Germinal center (tissue), 1 donor: ENCODE measurements at regions not wholly inside any gene's neighbourhood (a gene's known extent, or its start where the extent isn't known, plus 50 kb on each side); places are given as distances from the start of the nearest gene placed in this dataset.

Experiments used
- DNase-seq: peaks from one replicate; pipeline ENCODE4 v3.0.0; 2012; ENCODE audit warnings: mixed read lengths, low spot score

DNA sequence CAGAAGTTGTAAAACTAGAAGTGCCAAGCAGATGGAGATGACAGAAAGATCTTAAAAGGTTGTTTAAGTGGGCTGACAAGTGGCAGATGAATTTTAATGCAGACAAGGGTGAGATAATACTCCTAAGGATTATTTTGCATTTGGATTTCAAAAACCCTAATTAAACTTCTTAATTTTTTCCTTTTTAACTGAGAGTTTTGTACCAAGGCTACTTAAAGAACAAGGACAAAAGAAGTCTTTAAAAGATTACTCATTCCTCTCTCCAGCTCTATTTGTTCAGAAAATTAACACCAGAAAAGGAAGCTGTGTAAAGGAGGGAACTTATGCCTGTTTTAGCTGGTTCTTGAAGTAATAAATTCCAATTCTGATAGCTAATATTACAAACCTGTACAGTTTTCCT is 275.4 kb downstream of the ETNK1 start:
- DNase-seq, result no peak

DNA sequence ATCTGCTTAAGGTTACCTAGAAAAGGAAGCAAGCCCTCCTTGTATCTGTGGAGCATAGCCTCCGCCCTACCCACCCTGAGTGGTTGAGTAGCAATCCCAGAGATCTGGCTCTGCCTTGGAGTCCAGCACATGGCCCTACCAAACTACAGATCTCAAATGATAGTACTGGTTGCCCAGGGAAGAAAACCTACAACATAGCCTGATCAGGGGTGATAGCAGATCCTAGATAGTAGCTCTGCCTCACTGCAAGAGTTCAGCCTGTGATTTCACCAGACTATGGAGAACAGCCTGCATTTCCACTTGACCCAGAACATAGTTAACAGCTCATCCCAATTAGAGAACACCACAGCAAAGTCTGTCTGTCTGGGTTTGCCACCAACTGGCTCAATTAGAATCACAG is 279.5 kb downstream of the ETNK1 start:
- no peak for DNase-seq

DNA sequence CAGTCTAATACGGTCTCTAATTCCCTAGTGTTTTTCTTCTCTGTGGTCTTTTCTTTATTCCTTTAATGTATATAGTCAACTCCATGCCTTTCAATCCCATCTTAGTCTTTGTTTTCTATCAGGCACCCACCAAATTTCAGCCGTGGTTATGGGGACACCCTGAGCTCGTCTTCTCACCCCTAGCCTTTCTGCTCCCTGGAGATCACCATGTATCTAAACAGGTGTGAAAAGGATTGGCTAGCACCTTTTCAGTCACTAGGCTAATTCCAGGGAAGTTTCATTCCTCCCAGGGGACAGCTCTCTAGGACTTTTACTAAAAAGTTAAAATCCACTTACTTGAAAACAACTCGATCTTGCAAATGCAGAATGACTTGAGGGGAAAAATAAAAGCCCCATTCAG is 291.3 kb downstream of the ETNK1 start:
- DNase-seq, result no peak

- DNase-seq, result no peak
These were observed 291.8 kb downstream of the ETNK1 start for GRCh38 chr12:22916815-22917214.

GRCh38 chr12:22919883-22920282 is 294.9 kb downstream of the ETNK1 start:
- no peak for DNase-seq

- DNase-seq, result no peak
These were observed 298.8 kb downstream of the ETNK1 start for GRCh38 chr12:22923768-22924167.

DNA sequence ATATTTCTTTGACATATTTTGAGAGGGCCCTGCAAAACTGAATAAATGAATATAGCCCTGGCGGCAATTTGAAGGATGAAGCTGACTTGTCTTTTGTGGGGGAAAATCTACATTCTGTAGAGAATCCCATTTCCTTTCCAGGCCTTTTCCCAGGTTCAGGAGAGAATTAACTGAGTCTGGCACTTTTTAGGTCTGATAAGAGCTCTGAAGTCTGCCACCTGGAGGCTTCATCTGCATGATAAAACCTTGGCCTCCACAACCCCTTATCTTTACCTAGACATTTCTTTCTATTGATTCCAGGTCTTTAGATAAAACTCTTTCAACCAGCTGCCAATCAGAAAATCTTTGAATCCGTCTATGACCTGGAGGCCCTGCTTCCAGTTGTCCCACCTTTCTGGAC is 299.4 kb downstream of the ETNK1 start:
- no peak for DNase-seq

GRCh38 chr12:22925623-22926022 is 300.7 kb downstream of the ETNK1 start:
- no peak for DNase-seq

DNA sequence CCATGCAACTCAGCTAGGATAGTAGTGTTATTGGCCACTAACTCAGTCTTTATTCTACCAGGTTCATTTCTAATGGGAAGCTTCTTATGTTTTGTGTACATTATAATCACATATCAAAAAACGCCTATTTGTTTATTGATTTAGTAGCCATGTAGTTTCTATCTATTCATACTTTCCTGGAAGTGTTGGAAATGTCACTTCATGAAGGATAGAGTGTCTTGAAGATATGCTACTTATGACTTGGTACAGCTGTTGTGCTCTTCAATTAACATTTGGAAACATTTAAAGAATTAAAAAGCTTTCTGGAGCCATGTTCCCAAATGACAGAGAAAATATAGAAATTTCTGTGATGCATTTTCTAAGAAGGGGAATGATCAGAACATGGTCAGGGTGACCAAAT is 307.5 kb downstream of the ETNK1 start:
- no peak for DNase-seq

DNA sequence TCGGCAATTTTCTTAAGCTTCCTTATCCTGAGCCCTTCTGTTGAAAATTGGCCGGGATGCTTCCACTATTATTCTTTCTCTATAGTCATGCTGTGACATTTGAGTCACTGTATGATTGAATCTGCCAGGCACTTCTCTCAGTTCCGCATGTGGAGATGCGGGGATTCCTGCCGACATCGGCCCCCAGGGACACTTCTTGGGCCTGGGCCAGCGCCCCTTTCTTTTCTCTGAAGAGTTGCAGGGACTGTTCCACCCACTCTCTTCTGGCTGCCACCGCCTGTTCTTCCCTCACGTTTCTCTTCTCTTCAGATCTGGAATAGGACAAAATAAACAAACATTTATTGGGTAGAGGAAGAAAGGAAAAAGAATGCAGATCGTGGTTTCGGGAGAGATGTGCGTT is 310.1 kb downstream of the ETNK1 start:
- DNase-seq, result no peak

DNA sequence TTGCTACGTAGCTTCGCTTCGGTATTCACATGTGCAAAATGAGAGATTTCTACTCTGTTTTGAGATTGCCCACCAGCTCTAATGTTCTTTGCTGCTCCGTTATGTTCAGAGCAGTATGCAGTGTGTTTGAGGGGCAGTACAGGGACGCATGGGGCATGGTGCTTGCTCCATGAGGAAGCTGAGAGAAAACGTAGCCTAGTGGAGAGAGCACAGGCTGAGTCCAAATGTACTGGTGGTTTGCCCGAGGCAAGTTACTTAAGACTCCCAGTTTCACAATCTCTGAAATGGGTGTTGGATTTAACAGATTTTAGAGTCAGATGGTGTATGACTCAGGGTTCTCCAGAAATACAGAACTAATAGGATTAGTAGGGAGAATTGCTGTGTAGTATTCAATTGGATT is 310.5 kb downstream of the ETNK1 start:
- DNase-seq, result no peak

GRCh38 chr12:22938323-22938722 is 313.4 kb downstream of the ETNK1 start:
- no peak for DNase-seq

DNA sequence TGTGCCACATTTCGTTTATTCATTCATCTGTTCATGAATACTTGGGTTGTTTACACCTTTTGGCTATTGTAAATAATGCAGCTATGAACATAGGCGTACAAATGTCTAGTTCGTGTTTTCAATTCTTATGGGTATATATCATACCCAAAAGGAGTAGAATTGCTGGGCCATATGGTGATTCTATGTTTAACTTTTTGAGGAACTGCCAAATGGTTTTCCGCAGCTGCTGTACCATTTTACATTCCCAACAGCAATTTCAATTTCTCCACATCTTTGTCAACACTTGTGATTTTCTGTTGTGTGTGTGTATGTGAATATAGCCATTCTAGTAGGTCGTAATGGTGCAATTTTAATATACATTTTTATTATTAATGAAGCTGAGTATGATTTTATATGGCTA is 326.2 kb downstream of the ETNK1 start:
- DNase-seq, result no peak

DNA sequence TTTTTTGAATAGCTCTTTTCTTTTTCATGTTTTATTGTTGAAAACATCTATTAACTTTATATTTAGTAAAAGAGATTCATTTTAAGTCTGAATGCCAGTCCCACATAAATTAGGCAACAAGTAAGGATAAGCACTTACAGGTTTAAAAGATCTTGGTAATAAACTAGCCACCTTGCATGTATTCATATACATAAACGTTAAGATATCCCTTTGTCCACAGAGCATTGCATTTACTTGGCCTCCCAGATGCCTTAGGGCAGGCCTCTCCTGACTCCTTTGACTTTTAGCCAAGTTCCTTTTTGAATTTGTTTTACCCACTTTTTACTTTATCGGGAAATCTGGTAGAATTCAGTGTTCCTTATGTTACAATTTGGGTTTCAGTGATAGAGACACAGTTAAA is 331.7 kb downstream of the ETNK1 start:
- no peak for DNase-seq

DNA sequence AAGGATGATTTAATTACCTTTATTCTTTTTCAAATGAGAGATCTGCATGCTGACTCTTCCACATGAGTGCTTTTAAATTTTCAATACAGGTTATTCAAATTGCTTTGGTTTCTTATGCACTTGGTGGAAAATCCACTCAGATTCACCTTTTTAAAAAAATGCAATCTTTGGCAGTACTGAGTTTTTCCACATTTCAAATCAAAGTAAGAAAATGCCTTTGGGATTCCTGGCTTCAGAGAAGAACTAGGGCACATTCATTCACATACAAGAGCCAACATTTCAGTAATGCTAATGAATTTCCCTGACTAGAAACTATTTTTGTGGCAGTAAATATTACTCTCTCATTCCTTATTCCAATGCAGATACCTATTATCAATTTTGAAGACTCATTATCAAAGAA is 342.2 kb downstream of the ETNK1 start:
- DNase-seq, result no peak

DNA sequence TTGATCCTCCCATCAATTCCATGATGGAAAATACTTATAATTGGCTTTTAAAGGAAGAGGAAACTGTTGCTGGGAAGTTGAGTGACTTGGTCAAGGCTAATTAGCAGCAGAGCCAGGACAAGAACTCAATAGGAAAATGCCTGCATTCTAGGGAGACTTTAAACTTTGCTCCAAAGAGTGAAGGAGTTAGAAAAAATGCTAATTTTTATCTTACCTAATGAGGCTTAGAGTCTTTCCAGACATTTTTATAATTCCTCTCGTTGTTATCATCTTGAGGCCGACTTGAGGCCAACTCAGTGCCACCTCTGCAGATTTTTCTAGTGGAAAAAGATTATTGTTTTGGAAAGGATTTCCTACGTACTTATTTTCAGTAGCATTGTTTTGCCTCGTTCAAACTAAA is 344.6 kb downstream of the ETNK1 start:
- no peak for DNase-seq

DNA sequence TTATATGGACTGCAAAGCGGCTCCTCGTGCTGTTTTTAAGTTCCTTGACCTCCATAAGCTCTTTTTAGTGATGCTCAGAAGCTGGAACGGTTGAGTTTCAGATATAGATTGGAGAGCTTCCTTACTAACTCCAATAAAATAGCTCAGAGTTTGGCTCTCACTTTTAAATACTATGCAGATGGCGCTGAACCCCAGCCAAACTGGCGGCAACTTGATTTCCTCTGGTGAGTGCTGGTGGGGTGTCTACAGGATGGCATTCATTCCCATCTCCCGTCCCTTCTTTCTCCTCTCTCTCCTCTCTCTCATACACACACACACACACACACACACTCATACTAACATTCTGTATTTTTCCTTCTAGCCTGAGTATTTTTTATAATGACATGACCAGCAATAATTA is 346.3 kb downstream of the ETNK1 start:
- no peak for DNase-seq

DNA sequence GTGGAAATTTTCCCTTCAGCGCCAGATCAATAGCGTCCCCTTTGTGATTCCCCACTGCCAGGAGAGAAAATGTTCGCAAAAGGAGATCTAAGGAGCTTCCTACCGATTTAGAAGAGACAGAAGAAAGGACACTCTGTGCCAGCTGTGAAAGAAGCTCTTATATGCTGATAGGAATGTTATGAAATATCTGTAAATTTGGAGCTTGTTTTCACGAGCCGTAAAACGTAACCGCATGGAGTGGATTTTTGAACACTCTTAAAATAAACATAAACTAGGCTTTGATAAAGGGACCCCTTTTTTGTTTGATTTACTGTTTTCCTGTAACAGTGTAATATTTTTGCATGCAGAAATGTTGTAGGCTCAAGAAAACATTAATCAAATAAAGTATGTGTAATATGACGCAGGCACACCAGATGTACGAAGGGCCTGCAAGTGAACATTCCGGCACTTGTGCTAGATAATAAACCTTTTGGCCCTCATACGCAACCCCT is 346.8 kb downstream of the ETNK1 start:
- DNase-seq, result no peak

DNA sequence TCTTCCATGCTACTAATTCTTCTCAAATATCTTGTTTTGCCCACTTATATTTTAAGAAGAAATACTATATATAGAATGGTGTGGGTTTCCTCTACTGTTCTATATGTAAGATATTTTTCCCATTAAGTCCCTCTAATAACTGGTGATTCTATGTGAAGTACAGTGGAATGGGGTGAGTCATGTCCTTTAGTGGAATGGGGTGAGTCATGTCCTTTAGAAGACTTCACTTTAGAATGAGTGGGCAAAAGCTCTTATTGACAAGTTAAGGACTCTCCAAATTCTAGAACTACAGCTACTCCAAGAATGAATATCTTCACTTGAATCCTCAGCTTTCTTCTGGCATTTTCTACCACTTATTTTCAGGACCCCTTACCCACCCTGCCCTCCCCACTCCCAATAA is 349.9 kb downstream of the ETNK1 start:
- DNase-seq, result no peak

GRCh38 chr12:22978962-22979361 is 354.0 kb downstream of the ETNK1 start:
- DNase-seq, result peak; percentile 2

DNA sequence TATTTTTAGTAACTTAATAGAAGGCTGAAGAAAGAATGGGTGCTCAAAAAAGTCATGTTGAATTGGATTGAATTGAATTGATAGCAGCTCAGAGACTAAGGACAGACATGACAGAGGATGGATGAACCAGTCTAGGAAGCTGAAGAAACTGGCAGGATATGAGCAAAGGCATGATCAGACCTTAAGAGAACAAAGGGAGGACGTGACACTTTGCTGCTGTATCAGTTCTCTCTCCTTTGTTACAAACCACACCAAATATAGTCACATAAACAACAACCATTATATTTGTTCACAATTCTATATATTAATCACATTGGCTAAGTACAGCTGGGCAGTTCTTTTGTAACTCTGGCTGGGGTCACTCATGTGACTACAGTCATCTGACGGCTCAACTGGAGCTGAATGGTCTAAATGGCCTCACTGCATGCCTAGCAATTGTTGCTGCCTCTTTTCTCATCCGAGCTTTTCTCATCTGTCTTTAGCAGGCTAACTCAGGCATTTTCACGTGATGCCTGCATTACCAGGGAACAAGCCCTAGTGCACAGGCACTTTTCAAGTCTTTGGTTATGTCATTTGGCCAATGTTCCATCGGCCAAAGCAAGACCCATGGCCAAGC is 355.0 kb downstream of the ETNK1 start:
- no peak for DNase-seq

DNA sequence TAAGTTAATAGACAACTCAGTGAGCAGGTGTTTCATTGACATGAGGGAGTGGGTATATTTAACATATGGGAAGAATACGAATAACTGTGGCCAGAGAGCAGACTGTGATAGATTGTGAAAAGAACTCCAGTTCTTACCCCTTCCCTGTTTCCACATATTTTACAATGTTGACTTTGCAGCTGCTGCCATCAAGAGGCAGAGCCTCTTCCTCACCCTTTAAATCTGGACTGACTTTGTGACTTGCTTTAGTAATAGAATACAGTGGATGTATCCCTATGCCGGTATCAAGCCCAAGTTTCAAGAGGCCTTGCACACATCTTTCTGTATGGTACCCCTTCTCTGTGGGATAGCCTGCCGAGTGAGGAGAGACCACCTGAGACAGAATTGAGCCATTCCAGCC is 356.7 kb downstream of the ETNK1 start:
- no peak for DNase-seq

- DNase-seq, result no peak
These were observed 357.7 kb downstream of the ETNK1 start for GRCh38 chr12:22982635-22983034.

GRCh38 chr12:22986997-22987396 is 362.0 kb downstream of the ETNK1 start:
- no peak for DNase-seq

- no peak for DNase-seq
These were observed 365.5 kb downstream of the ETNK1 start for GRCh38 chr12:22990501-22990900.
